SK-N-SH treated with all-trans-retinoic acid at 6 μM for 48 hours (cell line): ENCODE measurements at regions not wholly inside any gene's neighbourhood (a gene's known extent, or its start where the extent isn't known, plus 50 kb on each side); places are given as distances from the start of the nearest gene placed in this dataset.

ENCODE experiments used
- ATAC-seq: fragments of 200-7000 bp; cut with Tn5 transposase; 3 replicates; pipeline ENCODE4 v1.9.1; 2020; ENCODE audit warnings: mild to moderate bottlenecking, moderate library complexity
- ARNTL ChIP-seq: fragments of 450-650 bp; formaldehyde crosslinking; IDR thresholded peaks from 2 replicates; pipeline ENCODE4 v1.5.0; 2020; ENCODE audit warnings: low read depth, mild to moderate bottlenecking, moderate library complexity, borderline replicate concordance
- BACH2 ChIP-seq: fragments of 250-450 bp; sonication (Bioruptor Pico); IDR thresholded peaks from 2 replicates; pipeline ENCODE4 v1.9.0; 2021; ENCODE audit warnings: mild to moderate bottlenecking, borderline replicate concordance
- CREB5 ChIP-seq: fragments of 250-450 bp; sonication (Bioruptor Pico); IDR thresholded peaks from 2 replicates; pipeline ENCODE4 v1.5.1; 2020; ENCODE audit warnings: low read depth, mild to moderate bottlenecking, moderate library complexity
- CSRNP3 ChIP-seq: fragments of 250-450 bp; sonication (Bioruptor Pico); IDR thresholded peaks from 2 replicates; pipeline ENCODE4 v1.5.1; 2021; ENCODE audit warnings: mild to moderate bottlenecking, moderate library complexity
- ESRRG ChIP-seq: fragments of 250-450 bp; sonication (Bioruptor Pico); IDR thresholded peaks from 2 replicates; pipeline ENCODE4 v1.6.1; 2021; ENCODE audit warnings: mild to moderate bottlenecking
- GLIS3 ChIP-seq: fragments of 250-450 bp; sonication (Bioruptor Pico); IDR thresholded peaks from 2 replicates; pipeline ENCODE4 v1.5.0; 2020; ENCODE audit warnings: mild to moderate bottlenecking, moderate library complexity
- ISL1 ChIP-seq: fragments of 250-450 bp; sonication (Bioruptor Pico); IDR thresholded peaks from 2 replicates; pipeline ENCODE4 v2.1.2; 2022; ENCODE audit warnings: mild to moderate bottlenecking, moderate library complexity
- OSR1 ChIP-seq: fragments of 250-450 bp; sonication (Bioruptor Pico); IDR thresholded peaks from 2 replicates; pipeline ENCODE4 v1.8.0; 2022; ENCODE audit warnings: moderate library complexity, mild to moderate bottlenecking, inconsistent platforms
- PATZ1 ChIP-seq: fragments of 250-450 bp; sonication (Bioruptor Pico); IDR thresholded peaks from 2 replicates; pipeline ENCODE4 v1.8.0; 2020; ENCODE audit warnings: mild to moderate bottlenecking, moderate library complexity, borderline replicate concordance
- POU6F1 ChIP-seq: fragments of 250-450 bp; sonication (Bioruptor Pico); IDR thresholded peaks from 2 replicates; pipeline ENCODE4 v1.8.0; 2021; ENCODE audit warnings: low read depth, mild to moderate bottlenecking, moderate library complexity, borderline replicate concordance
- PPARA ChIP-seq: fragments of 250-450 bp; sonication (Bioruptor Pico); IDR thresholded peaks from 2 replicates; pipeline ENCODE4 v1.5.0; 2020; ENCODE audit warnings: mild to moderate bottlenecking, borderline replicate concordance
- RARB ChIP-seq: fragments of 250-450 bp; sonication (Bioruptor Pico); IDR thresholded peaks from 2 replicates; pipeline ENCODE4 v1.8.0; 2021; ENCODE audit warnings: mild to moderate bottlenecking, moderate library complexity
- SNAI2 ChIP-seq: fragments of 250-450 bp; sonication (Bioruptor Pico); IDR thresholded peaks from 2 replicates; pipeline ENCODE4 v1.5.0; 2020; ENCODE audit warnings: mild to moderate bottlenecking, moderate library complexity
- TCF4 ChIP-seq: fragments of 250-450 bp; sonication (Bioruptor Pico); IDR thresholded peaks from 2 replicates; pipeline ENCODE4 v1.8.0; 2021; ENCODE audit warnings: mild to moderate bottlenecking, moderate library complexity, borderline replicate concordance
- TOX ChIP-seq: fragments of 250-450 bp; sonication (Bioruptor Pico); IDR thresholded peaks from 2 replicates; pipeline ENCODE4 v1.8.0; 2021; ENCODE audit warnings: mild to moderate bottlenecking, moderate library complexity, borderline replicate concordance
- TSHZ2 ChIP-seq: fragments of 250-450 bp; sonication (Bioruptor Pico); IDR thresholded peaks from 2 replicates; pipeline ENCODE4 v1.5.0; 2020; ENCODE audit warnings: mild to moderate bottlenecking, moderate library complexity
- ZC3H10 ChIP-seq: fragments of 250-450 bp; sonication (Bioruptor Pico); IDR thresholded peaks from 2 replicates; pipeline ENCODE4 v1.5.1; 2021; ENCODE audit warnings: mild to moderate bottlenecking, moderate library complexity
- ZFP30 ChIP-seq: fragments of 450-650 bp; formaldehyde crosslinking; IDR thresholded peaks from 2 replicates; pipeline ENCODE4 v1.5.0; 2022; ENCODE audit warnings: mild to moderate bottlenecking, moderate library complexity
- ZNF565 ChIP-seq: fragments of 450-650 bp; formaldehyde crosslinking; conservative IDR thresholded peaks from 2 replicates; pipeline ENCODE4 v1.5.0; 2020; ENCODE audit warnings: low read depth, mild to moderate bottlenecking, moderate library complexity
- ZNF70 ChIP-seq: fragments of 450-650 bp; formaldehyde crosslinking; IDR thresholded peaks from 2 replicates; pipeline ENCODE4 v1.5.0; 2020; ENCODE audit warnings: mild to moderate bottlenecking, moderate library complexity
- ZNF8 ChIP-seq: fragments of 450-650 bp; formaldehyde crosslinking; IDR thresholded peaks from 2 replicates; pipeline ENCODE4 v1.5.0; 2020; ENCODE audit warnings: mild to moderate bottlenecking, moderate library complexity

GRCh38 chr4:52288212-52288855 is 237.2 kb downstream of the SPATA18 start:
- TF ChIP-seq PPARA (CRISPR knock-in tag) (no peak), ZNF8 (CRISPR knock-in tag) (no peak), TCF4 (CRISPR knock-in tag) (no peak), BACH2 (CRISPR knock-in tag) (no peak), ARNTL (CRISPR knock-in tag) (no peak), CREB5 (no peak), PATZ1 (no peak)
- no peak for ATAC-seq

GRCh38 chr4:52290466-52290865 is 239.4 kb downstream of the SPATA18 start:
- no peak for ATAC-seq
- no peak for TF ChIP-seq ARNTL (CRISPR knock-in tag)
- no peak for TF ChIP-seq GLIS3 (CRISPR knock-in tag)
- no peak for TF ChIP-seq ZNF565 (CRISPR knock-in tag)
- TF ChIP-seq TSHZ2: no peak
- no peak for TF ChIP-seq RARB
- no peak for TF ChIP-seq BACH2 (CRISPR knock-in tag)
- no peak for TF ChIP-seq CREB5
- no peak for TF ChIP-seq TOX (CRISPR knock-in tag)
- TF ChIP-seq POU6F1 (CRISPR knock-in tag): no peak

- no peak for ATAC-seq
- TF ChIP-seq PATZ1 (no peak), SNAI2 (CRISPR knock-in tag) (no peak), TCF4 (CRISPR knock-in tag) (no peak), CSRNP3 (CRISPR knock-in tag) (no peak), OSR1 (CRISPR knock-in tag) (no peak), RARB (no peak), TSHZ2 (no peak), ESRRG (CRISPR knock-in tag) (no peak), PPARA (CRISPR knock-in tag) (no peak), ZC3H10 (no peak), ZFP30 (CRISPR knock-in tag) (no peak), ZNF70 (CRISPR knock-in tag) (no peak), TOX (CRISPR knock-in tag) (no peak), ARNTL (CRISPR knock-in tag) (no peak), ISL1 (CRISPR knock-in tag) (no peak), ZNF565 (CRISPR knock-in tag) (no peak), GLIS3 (CRISPR knock-in tag) (no peak)
These were observed 241.1 kb downstream of the SPATA18 start for GRCh38 chr4:52292245-52292644.
